BJ (cell line): ENCODE measurements at regions not wholly inside any gene's neighbourhood (a gene's known extent, or its start where the extent isn't known, plus 50 kb on each side); places are given as distances from the start of the nearest gene placed in this dataset.

ENCODE experiments used
- CTCF ChIA-PET: fragments of 350-600 bp; formaldehyde crosslinking; extraction: SDS; loops from one replicate; lab custom pipeline; 2021; ENCODE audit warnings: antibody characterized with exemption, inconsistent platforms; lab: Yijun Ruan, JAX
- POLR2A ChIA-PET: fragments of 300-600 bp; sonication (Branson Sonifier 250); formaldehyde crosslinking; extraction: SDS; loops from one replicate; lab custom pipeline; 2021; ENCODE audit warnings: antibody characterized with exemption; lab: Charles Lee
- DNase-seq: peaks from one replicate; pipeline ENCODE4 v3.0.0-alpha.2; 2011; ENCODE audit warnings: low read depth
- H3K27me3 ChIP-seq: 2 replicates; pipeline ENCODE4 v1.6.0; 2011; ENCODE audit warnings: low read length; ENCODE audit not compliant: control insufficient read depth, insufficient read depth
- H3K36me3 ChIP-seq: 2 replicates; pipeline ENCODE4 v1.5.1; 2011; ENCODE audit warnings: low read length; ENCODE audit not compliant: control insufficient read depth, insufficient read depth
- H3K4me3 ChIP-seq: 2 replicates; pipeline ENCODE4 v1.5.1; 2011; ENCODE audit warnings: low read depth, mild to moderate bottlenecking, control low read depth, low read length
- TF ChIP-seq, protein P1 (sequence below): IDR thresholded peaks from 2 replicates; pipeline ENCODE4 v1.5.1; 2011; ENCODE audit warnings: low read depth, mild to moderate bottlenecking, control low read depth, inconsistent platforms, low read length, moderate library complexity; ENCODE audit not compliant: insufficient read depth

- TF ChIP-seq, protein P1, sequence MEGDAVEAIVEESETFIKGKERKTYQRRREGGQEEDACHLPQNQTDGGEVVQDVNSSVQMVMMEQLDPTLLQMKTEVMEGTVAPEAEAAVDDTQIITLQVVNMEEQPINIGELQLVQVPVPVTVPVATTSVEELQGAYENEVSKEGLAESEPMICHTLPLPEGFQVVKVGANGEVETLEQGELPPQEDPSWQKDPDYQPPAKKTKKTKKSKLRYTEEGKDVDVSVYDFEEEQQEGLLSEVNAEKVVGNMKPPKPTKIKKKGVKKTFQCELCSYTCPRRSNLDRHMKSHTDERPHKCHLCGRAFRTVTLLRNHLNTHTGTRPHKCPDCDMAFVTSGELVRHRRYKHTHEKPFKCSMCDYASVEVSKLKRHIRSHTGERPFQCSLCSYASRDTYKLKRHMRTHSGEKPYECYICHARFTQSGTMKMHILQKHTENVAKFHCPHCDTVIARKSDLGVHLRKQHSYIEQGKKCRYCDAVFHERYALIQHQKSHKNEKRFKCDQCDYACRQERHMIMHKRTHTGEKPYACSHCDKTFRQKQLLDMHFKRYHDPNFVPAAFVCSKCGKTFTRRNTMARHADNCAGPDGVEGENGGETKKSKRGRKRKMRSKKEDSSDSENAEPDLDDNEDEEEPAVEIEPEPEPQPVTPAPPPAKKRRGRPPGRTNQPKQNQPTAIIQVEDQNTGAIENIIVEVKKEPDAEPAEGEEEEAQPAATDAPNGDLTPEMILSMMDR: no peak
- no peaks in the 10 kb centered on the region for H3K36me3 ChIP-seq
- H3K4me3 ChIP-seq: no peak overlapping the region
- ChIA-PET CTCF (no interaction called here), POLR2A (no interaction called here)
- DNase-seq: no peak
- no peaks in the 10 kb centered on the region for H3K27me3 ChIP-seq
These were observed 314.9 kb upstream of the SP8 start for GRCh38 chr7:21101541-21101940.

DNA sequence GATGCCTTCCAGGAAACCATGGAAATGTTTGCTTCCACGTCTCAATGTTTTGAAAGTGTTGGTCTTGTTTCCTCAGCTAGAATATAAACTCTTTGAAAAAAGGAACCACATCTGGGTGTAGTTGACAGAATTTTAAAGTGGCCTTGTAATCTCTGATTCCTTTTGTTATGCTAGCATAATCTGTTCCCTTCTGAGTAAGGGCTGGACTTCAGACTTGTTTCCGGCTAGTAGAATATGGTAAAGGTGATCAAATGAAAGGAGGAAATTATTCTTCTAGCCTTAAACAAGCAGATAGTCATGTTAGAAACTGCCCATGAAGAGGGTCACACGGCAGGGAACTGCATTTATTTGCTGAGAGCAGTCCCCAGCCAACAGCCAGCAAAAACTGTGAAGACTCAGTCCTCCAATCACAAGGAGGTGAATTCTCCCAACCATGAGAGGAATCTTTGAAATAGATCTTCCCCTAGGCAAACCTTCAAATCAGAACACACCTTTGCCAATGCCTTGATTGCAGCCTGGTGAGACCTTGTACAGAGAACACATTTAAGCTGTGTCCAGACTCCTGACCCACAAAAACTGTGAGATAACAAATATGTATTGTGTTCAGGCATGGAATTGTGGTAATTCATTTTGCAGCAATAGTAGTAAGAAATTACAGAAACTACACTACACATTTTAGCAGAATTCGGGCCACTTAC is 316.9 kb upstream of the SP8 start:
- Histone ChIP-seq H3K36me3 (no peaks in the 10 kb centered on the region), H3K27me3 (no peaks in the 10 kb centered on the region), H3K4me3 (no peak overlapping the region)
- no peak for DNase-seq
- TF ChIP-seq, protein P1: no peak
- ChIA-PET CTCF (no interaction called here), POLR2A (no interaction called here)

- Histone ChIP-seq H3K27me3 (no peaks in the 10 kb centered on the region), H3K4me3 (no peak overlapping the region), H3K36me3 (no peaks in the 10 kb centered on the region)
- CTCF ChIA-PET: no interaction called here
- DNase-seq: no peak
- TF ChIP-seq, protein P1: no peak
- POLR2A ChIA-PET: no interaction called here
These were observed 317.4 kb upstream of the SP8 start for GRCh38 chr7:21104124-21104500.

GRCh38 chr7:21106296-21106732 is 319.6 kb upstream of the SP8 start:
- Histone ChIP-seq H3K4me3 (no peak overlapping the region), H3K36me3 (no peaks in the 10 kb centered on the region), H3K27me3 (no peaks in the 10 kb centered on the region)
- ChIA-PET POLR2A (no interaction called here), CTCF (no interaction called here)
- TF ChIP-seq, protein P1: no peak
- no peak for DNase-seq

- DNase-seq: no peak
- H3K36me3 ChIP-seq: no peaks in the 10 kb centered on the region
- H3K27me3 ChIP-seq: no peaks in the 10 kb centered on the region
- TF ChIP-seq, protein P1: no peak
- CTCF ChIA-PET: no interaction called here
- POLR2A ChIA-PET: no interaction called here
- no peak overlapping the region for H3K4me3 ChIP-seq
These were observed 320.4 kb upstream of the SP8 start for GRCh38 chr7:21107101-21107500.
